B cell (primary cell): ENCODE measurements at regions not wholly inside any gene's neighbourhood (a gene's known extent, or its start where the extent isn't known, plus 50 kb on each side); places are given as distances from the start of the nearest gene placed in this dataset.

Experiments used
- ATAC-seq: fragments of 200-7000 bp; cut with Tn5 transposase; one replicate; pipeline ENCODE4 v1.10.0; 2021; ENCODE audit warnings: low read depth, mild to moderate bottlenecking, moderate number of reproducible peaks, moderate library complexity
- CTCF ChIA-PET: fragments of 350-600 bp; sonication (Branson Sonifier 250); formaldehyde crosslinking; loops from one replicate; lab custom pipeline; 2021; ENCODE audit warnings: antibody characterized with exemption, inconsistent platforms; lab: Charles Lee
- POLR2A ChIA-PET: fragments of 350-600 bp; sonication (Branson Sonifier 250); formaldehyde crosslinking; loops from one replicate; lab custom pipeline; 2021; ENCODE audit warnings: antibody characterized with exemption; lab: Charles Lee
- DNase-seq: peaks from one replicate; pipeline ENCODE4 v3.0.0; 2013
- H2AFZ ChIP-seq: 2 replicates; pipeline ENCODE4 v1.6.1; 2012; ENCODE audit warnings: mild to moderate bottlenecking, low read depth, low read length; ENCODE audit not compliant: insufficient read depth, poor library complexity, severe bottlenecking
- H3K27ac ChIP-seq, 2 donors: 1 replicate in 1 of 2; 2 replicates in 1 of 2; pipeline ENCODE4 v1.5.1; 2012 to 2013; ENCODE audit warnings: low read length in 2 of 2, mild to moderate bottlenecking in 2 of 2, moderate library complexity in 1 of 2
- H3K27me3 ChIP-seq, 4 experiments: fragments of 200-600 bp in 1 of 4; sonication (generic) in 1 of 4; replicated peaks in 1 of 4; 1 replicate in 2 of 4; 2 replicates in 2 of 4; pipeline versions ENCODE4 v1.6.1 to v1.7.0; 2013 to 2016; ENCODE audit warnings: low read length in 3 of 4, mild to moderate bottlenecking in 2 of 4, mixed read lengths in 1 of 4, moderate library complexity in 1 of 4; ENCODE audit not compliant: insufficient read depth in 4 of 4, control insufficient read depth in 3 of 4; ENCODE audit errors: control extremely low read depth in 1 of 4
- H3K36me3 ChIP-seq, 2 experiments: replicated peaks in 1 of 2; 1 replicate in 1 of 2; 2 replicates in 1 of 2; pipeline versions ENCODE4 v1.6.1 to v1.7.1; 2013; ENCODE audit warnings: low read length in 1 of 2; ENCODE audit not compliant: insufficient read depth in 2 of 2, control insufficient read depth in 1 of 2; ENCODE audit errors: control extremely low read depth in 1 of 2, extremely low read depth in 1 of 2
- H3K4me1 ChIP-seq, 2 donors: fragments of 200-600 bp in 1 of 2; sonication (generic) in 1 of 2; 1 replicate in 1 of 2; 2 replicates in 1 of 2; pipeline versions ENCODE4 v1.5.1 to v1.6.1; 2013 to 2017; ENCODE audit warnings: low read length in 2 of 2; ENCODE audit not compliant: control insufficient read depth in 2 of 2, insufficient read depth in 2 of 2
- H3K4me2 ChIP-seq: replicated peaks from 2 replicates; pipeline ENCODE3; 2012; ENCODE audit warnings: mild to moderate bottlenecking, low read depth, low read length; ENCODE audit not compliant: poor library complexity, severe bottlenecking
- H3K4me3 ChIP-seq, 5 experiments: fragments of 200-600 bp in 1 of 5; sonication (generic) in 1 of 5; 1 replicate in 3 of 5; 2 replicates in 2 of 5; pipeline versions ENCODE4 v1.5.1 to v1.7.0; 2011 to 2016; ENCODE audit warnings: low read length in 4 of 5, mild to moderate bottlenecking in 4 of 5, low read depth in 2 of 5, control low read depth in 1 of 5, moderate library complexity in 1 of 5; ENCODE audit not compliant: insufficient read depth in 1 of 5; ENCODE audit errors: control extremely low read depth in 1 of 5, extremely low read depth in 1 of 5
- H3K79me2 ChIP-seq: fragments of 200-600 bp; sonication (generic); one replicate; pipeline ENCODE4 v1.6.0; 2016; ENCODE audit warnings: low read length; ENCODE audit not compliant: control insufficient read depth, insufficient read depth
- H3K9ac ChIP-seq: fragments of 200-600 bp; sonication (generic); 2 replicates; pipeline ENCODE4 v1.6.1; 2017; ENCODE audit warnings: mild to moderate bottlenecking, low read length, moderate library complexity
- H3K9me3 ChIP-seq, 3 donors: one replicate each; pipeline versions ENCODE4 v1.6.1 to v1.7.1; 2013; ENCODE audit warnings: low read length in 2 of 3; ENCODE audit not compliant: control insufficient read depth in 2 of 3, insufficient read depth in 1 of 3; ENCODE audit errors: control extremely low read depth in 1 of 3
- H4K20me1 ChIP-seq: 2 replicates; pipeline ENCODE4 v1.6.0; 2012; ENCODE audit warnings: mild to moderate bottlenecking, low read length; ENCODE audit not compliant: insufficient read depth, control insufficient read depth, poor library complexity, severe bottlenecking
- H3K27ac Mint-ChIP-seq: one replicate; pipeline ENCODE4 v1.8.0; 2021; ENCODE audit warnings: mixed read lengths
- H3K27me3 Mint-ChIP-seq: one replicate; pipeline ENCODE4 v1.8.0; 2021; ENCODE audit warnings: mixed read lengths
- H3K4me1 Mint-ChIP-seq: one replicate; pipeline ENCODE4 v1.8.0; 2021; ENCODE audit warnings: mixed read lengths
- H3K4me3 Mint-ChIP-seq: one replicate; pipeline ENCODE4 v1.8.0; 2021; ENCODE audit warnings: mixed read lengths
- H3K9me3 Mint-ChIP-seq: one replicate; pipeline ENCODE4 v1.8.0; 2022; ENCODE audit warnings: mixed read lengths; ENCODE audit not compliant: insufficient read depth
- EZH2 ChIP-seq: IDR thresholded peaks from 2 replicates; pipeline ENCODE4 v1.6.1; 2012; ENCODE audit warnings: borderline replicate concordance, low read depth, mild to moderate bottlenecking, moderate library complexity, low read length; ENCODE audit not compliant: insufficient read depth, poor library complexity, severe bottlenecking
- WGBS: methylation state at CpG from one replicate; pipeline ENCODE4 v1.1.5; 2013; ENCODE audit warnings: missing lambda C conversion rate; ENCODE audit not compliant: insufficient coverage; 5-methylcytosine and 5-hydroxymethylcytosine counted together
- intact Hi-C: fragments of 100-400 bp; cut with micrococcal nuclease; formaldehyde crosslinking; loops from one replicate; pipeline ENCODE4 v1.10.0; 2022
- TF ChIP-seq, protein P1 (sequence below): fragments of 200-600 bp; IDR thresholded peaks from one replicate; pipeline ENCODE4 v1.8.0; 2022; ENCODE audit warnings: antibody characterized with exemption, mild to moderate bottlenecking

DNA sequence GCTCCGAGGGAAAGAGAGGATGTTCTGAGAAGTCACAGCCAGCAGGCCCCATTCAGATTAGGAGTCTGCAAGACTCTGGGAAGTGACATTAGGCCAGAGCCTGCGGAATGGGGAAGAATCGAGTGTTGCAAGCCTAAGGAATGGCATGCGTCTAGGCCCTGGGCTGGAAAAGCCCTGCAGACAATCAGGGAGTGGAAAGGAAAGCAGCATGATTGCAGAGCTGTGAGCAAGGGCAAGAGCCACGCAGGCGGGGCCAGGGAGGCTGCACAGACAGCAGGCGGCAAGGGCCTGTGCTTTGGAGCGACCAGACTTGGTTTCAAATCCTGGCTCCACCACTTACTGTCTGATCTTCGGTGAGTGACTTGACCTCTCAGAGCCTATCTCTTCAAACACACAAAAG lies 118.2 kb downstream of the RRAGC start:
- ATAC-seq (no peak), DNase-seq (no peak)
- Histone ChIP-seq H3K9ac (no peak overlapping the region), H3K9me3 (no peaks in the 10 kb centered on the region), H3K27ac (no peak overlapping the region), H3K36me3 (no peaks in the 10 kb centered on the region), H3K4me3 (no peak overlapping the region), H3K79me2 (no peaks in the 10 kb centered on the region), H3K27me3 (no peaks in the 10 kb centered on the region), H2AFZ (no peak overlapping the region), H3K4me1 (no peaks in the 10 kb centered on the region), H4K20me1 (no peaks in the 10 kb centered on the region), H3K4me2 (no peak overlapping the region)
- CTCF ChIA-PET, result no interaction called here
- Mint-ChIP-seq H3K27me3 (peaks cover 6% of the 10 kb centered on the region), H3K4me3 (no peak overlapping the region), H3K4me1 (no peaks in the 10 kb centered on the region), H3K9me3 (no peaks in the 10 kb centered on the region), H3K27ac (no peak overlapping the region)
- intact Hi-C loops, result no loop called here
- POLR2A ChIA-PET, result no interaction called here
- TF ChIP-seq, protein P1, sequence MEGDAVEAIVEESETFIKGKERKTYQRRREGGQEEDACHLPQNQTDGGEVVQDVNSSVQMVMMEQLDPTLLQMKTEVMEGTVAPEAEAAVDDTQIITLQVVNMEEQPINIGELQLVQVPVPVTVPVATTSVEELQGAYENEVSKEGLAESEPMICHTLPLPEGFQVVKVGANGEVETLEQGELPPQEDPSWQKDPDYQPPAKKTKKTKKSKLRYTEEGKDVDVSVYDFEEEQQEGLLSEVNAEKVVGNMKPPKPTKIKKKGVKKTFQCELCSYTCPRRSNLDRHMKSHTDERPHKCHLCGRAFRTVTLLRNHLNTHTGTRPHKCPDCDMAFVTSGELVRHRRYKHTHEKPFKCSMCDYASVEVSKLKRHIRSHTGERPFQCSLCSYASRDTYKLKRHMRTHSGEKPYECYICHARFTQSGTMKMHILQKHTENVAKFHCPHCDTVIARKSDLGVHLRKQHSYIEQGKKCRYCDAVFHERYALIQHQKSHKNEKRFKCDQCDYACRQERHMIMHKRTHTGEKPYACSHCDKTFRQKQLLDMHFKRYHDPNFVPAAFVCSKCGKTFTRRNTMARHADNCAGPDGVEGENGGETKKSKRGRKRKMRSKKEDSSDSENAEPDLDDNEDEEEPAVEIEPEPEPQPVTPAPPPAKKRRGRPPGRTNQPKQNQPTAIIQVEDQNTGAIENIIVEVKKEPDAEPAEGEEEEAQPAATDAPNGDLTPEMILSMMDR, result no peak
- TF ChIP-seq EZH2, result no peak
- WGBS, result 92% methylated on average over 9 of the region's 9 CpGs

DNA sequence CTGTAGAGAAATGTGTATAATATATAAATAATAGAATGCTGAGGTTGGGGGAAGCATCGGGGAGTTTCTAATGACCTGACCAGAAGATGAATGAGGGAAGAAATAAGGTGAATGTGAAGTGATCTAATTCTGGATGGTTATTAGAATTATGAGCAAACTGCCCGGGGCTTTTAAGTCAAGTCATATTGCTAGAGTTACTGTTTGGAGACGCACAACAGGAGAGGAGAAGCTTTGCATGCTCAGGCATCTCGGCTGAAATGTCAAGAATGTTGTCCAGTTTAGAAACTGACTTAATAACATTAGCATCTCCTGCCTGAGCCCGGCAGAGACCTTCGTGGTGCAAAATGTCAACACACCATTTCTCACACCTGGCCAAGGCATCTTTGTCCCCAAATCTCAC lies 119.1 kb downstream of the RRAGC start:
- Histone ChIP-seq H3K9ac (no peak overlapping the region), H3K4me3 (no peak overlapping the region), H3K79me2 (no peaks in the 10 kb centered on the region), H3K9me3 (no peaks in the 10 kb centered on the region), H2AFZ (no peak overlapping the region), H3K27ac (no peak overlapping the region), H3K4me2 (no peak overlapping the region), H3K4me1 (no peaks in the 10 kb centered on the region), H3K27me3 (no peaks in the 10 kb centered on the region), H4K20me1 (no peaks in the 10 kb centered on the region), H3K36me3 (no peaks in the 10 kb centered on the region)
- DNase-seq, result no peak
- peaks cover 9% of the 10 kb centered on the region for H3K27me3 Mint-ChIP-seq
- H3K4me3 Mint-ChIP-seq, result no peak overlapping the region
- intact Hi-C loops, result no loop called here
- ChIA-PET CTCF (no interaction called here), POLR2A (no interaction called here)
- no peak overlapping the region for H3K27ac Mint-ChIP-seq
- WGBS, result 85% methylated on average over 6 of the region's 6 CpGs
- no peaks in the 10 kb centered on the region for H3K4me1 Mint-ChIP-seq
- ATAC-seq, result no peak
- TF ChIP-seq EZH2, result no peak
- TF ChIP-seq, protein P1, result no peak
- no peaks in the 10 kb centered on the region for H3K9me3 Mint-ChIP-seq
